ENCODE measurements at regions not wholly inside any gene's neighbourhood (a gene's known extent, or its start where the extent isn't known, plus 50 kb on each side); places are given as distances from the start of the nearest gene placed in this dataset.
A peak's percentile ranks its signal among the peaks of the same experiment; 100 is the strongest.

GRCh38 chrX:34371754-34372153 is 239.6 kb upstream of the FAM47A start:
- CTCF ChIA-PET = no interaction called here
- no peaks in the 10 kb centered on the region for H3K27me3 ChIP-seq (ENCODE audit: insufficient read depth)
- no peak overlapping the region for H3K9ac ChIP-seq
- TF ChIP-seq ZBTB33 (IDR thresholded peaks at IDR 0.05; ENCODE audit: borderline replicate concordance, low read depth) (no peak), POLR2AphosphoS5 (IDR thresholded peaks at IDR 0.05; ENCODE audit: low read depth, low read length) (no peak), YY1 (IDR thresholded peaks at IDR 0.05; ENCODE audit: low read depth) (no peak)
- no peaks in the 10 kb centered on the region for H3K9me2 ChIP-seq
- no peaks in the 10 kb centered on the region for H3K79me2 ChIP-seq (ENCODE audit: insufficient read depth)
- DNase-seq = no peak
- no peak overlapping the region for H3K4me2 ChIP-seq
- POLR2A ChIA-PET = no interaction called here
- no peak overlapping the region for H3K27ac ChIP-seq (ENCODE audit: low read depth in 2 of 2, low read length in 1 of 2)
- 5% methylated on average over 1 of the region's 1 CpG for WGBS (ENCODE audit: low lambda C conversion rate)
- H3K9me3 ChIP-seq = no peaks in the 10 kb centered on the region
- H4K20me1 ChIP-seq (ENCODE audit: insufficient read depth) = no peaks in the 10 kb centered on the region
- no peaks in the 10 kb centered on the region for H3K36me3 ChIP-seq (replicated peaks in 1 of 2; ENCODE audit: control insufficient read depth in 1 of 2, insufficient read depth in 2 of 2, low read length in 1 of 2)
- H3K4me1 ChIP-seq (ENCODE audit: control insufficient read depth in 1 of 2, insufficient read depth in 2 of 2, low read depth in 1 of 2, low read length in 1 of 2) = no peaks in the 10 kb centered on the region
- no peak overlapping the region for H2AFZ ChIP-seq (ENCODE audit: low read depth)
- H3F3A ChIP-seq (replicated peaks; ENCODE audit: insufficient read depth) = no peaks in the 10 kb centered on the region
- H3K4me3 ChIP-seq (ENCODE audit: low read depth in 2 of 2, low read length in 1 of 2) = no peak overlapping the region

- ChIA-PET CTCF (interaction anchor here (0.6 kb wide), 2 partner anchors 37 to 1259 kb away, joined by 3 read pairs; no protein-coding TSS in a partner anchor), POLR2A (no interaction called here)
- H3K9me2 ChIP-seq = no peaks in the 10 kb centered on the region
- no peak overlapping the region for H3K4me3 ChIP-seq (ENCODE audit: low read depth in 2 of 2, low read length in 1 of 2)
- no peaks in the 10 kb centered on the region for H4K20me1 ChIP-seq (ENCODE audit: insufficient read depth)
- TF ChIP-seq MAX (IDR thresholded peaks at IDR 0.05; ENCODE audit: low read depth) = no peak
- TF ChIP-seq RAD21 (IDR thresholded peaks at IDR 0.05; ENCODE audit: low read length) = peak; percentile 49
- TF ChIP-seq, protein P1, sequence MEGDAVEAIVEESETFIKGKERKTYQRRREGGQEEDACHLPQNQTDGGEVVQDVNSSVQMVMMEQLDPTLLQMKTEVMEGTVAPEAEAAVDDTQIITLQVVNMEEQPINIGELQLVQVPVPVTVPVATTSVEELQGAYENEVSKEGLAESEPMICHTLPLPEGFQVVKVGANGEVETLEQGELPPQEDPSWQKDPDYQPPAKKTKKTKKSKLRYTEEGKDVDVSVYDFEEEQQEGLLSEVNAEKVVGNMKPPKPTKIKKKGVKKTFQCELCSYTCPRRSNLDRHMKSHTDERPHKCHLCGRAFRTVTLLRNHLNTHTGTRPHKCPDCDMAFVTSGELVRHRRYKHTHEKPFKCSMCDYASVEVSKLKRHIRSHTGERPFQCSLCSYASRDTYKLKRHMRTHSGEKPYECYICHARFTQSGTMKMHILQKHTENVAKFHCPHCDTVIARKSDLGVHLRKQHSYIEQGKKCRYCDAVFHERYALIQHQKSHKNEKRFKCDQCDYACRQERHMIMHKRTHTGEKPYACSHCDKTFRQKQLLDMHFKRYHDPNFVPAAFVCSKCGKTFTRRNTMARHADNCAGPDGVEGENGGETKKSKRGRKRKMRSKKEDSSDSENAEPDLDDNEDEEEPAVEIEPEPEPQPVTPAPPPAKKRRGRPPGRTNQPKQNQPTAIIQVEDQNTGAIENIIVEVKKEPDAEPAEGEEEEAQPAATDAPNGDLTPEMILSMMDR (IDR thresholded peaks at IDR 0.05) = peak; percentile 49
- TF ChIP-seq REST (IDR thresholded peaks at IDR 0.05; ENCODE audit: low read depth, low read length) = no peak
- DNase-seq = no peak
- no peak overlapping the region for H3K4me2 ChIP-seq
- H3K9me3 ChIP-seq = no peaks in the 10 kb centered on the region
- no peak overlapping the region for H3K27ac ChIP-seq (ENCODE audit: low read depth in 2 of 2, low read length in 1 of 2)
- no peaks in the 10 kb centered on the region for H3K79me2 ChIP-seq (ENCODE audit: insufficient read depth)
- no peaks in the 10 kb centered on the region for H3K27me3 ChIP-seq (ENCODE audit: insufficient read depth)
- 2% methylated on average over 4 of the region's 4 CpGs for WGBS (ENCODE audit: low lambda C conversion rate)
- H3K4me1 ChIP-seq (ENCODE audit: control insufficient read depth in 1 of 2, insufficient read depth in 2 of 2, low read depth in 1 of 2, low read length in 1 of 2) = no peaks in the 10 kb centered on the region
- no peak overlapping the region for H2AFZ ChIP-seq (ENCODE audit: low read depth)
- no peak overlapping the region for H3K9ac ChIP-seq
- H3F3A ChIP-seq (replicated peaks; ENCODE audit: insufficient read depth) = no peaks in the 10 kb centered on the region
- no peaks in the 10 kb centered on the region for H3K36me3 ChIP-seq (replicated peaks in 1 of 2; ENCODE audit: control insufficient read depth in 1 of 2, insufficient read depth in 2 of 2, low read length in 1 of 2)
These were observed 233.4 kb upstream of the FAM47A start for GRCh38 chrX:34365471-34365870.

All from SK-N-SH (cell line).